ENCODE measurements at regions not wholly inside any gene's neighbourhood (a gene's known extent, or its start where the extent isn't known, plus 50 kb on each side); places are given as distances from the start of the nearest gene placed in this dataset.

DNA sequence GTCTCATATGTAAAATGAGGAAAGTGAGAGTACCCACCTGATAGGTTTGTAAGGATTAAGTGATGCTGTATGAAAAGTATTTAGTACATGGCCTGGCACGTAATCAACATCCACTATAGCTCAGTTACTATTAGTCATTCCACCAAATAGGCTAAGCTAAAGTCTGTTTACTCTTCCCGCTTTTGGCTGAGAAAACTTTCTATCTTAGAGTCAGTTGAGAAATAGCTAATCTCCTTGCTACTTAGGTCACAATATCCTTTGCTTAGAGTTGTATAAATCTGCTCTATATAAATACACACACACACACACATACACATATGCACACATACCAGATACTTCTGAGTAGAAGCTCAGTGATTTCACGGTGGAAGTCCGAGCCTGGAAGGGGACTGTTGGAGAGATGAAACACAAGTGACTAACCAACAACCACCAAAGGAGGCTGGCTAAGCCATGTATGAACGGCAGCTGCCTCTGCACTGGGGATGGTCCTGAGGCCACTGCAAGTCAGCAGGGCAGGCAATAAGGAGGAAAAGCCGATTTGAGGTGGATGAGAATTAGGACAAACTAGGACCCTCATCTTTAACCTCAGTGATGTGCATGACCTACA, 104.6 kb upstream of the EPHA4 start:
- TF ChIP-seq, protein P1, sequence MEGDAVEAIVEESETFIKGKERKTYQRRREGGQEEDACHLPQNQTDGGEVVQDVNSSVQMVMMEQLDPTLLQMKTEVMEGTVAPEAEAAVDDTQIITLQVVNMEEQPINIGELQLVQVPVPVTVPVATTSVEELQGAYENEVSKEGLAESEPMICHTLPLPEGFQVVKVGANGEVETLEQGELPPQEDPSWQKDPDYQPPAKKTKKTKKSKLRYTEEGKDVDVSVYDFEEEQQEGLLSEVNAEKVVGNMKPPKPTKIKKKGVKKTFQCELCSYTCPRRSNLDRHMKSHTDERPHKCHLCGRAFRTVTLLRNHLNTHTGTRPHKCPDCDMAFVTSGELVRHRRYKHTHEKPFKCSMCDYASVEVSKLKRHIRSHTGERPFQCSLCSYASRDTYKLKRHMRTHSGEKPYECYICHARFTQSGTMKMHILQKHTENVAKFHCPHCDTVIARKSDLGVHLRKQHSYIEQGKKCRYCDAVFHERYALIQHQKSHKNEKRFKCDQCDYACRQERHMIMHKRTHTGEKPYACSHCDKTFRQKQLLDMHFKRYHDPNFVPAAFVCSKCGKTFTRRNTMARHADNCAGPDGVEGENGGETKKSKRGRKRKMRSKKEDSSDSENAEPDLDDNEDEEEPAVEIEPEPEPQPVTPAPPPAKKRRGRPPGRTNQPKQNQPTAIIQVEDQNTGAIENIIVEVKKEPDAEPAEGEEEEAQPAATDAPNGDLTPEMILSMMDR (IDR thresholded peaks at IDR 0.05): no peak
- no peak for TF ChIP-seq POLR2A (IDR thresholded peaks at IDR 0.05)
